ENCODE measurements at regions not wholly inside any gene's neighbourhood (a gene's known extent, or its start where the extent isn't known, plus 50 kb on each side); places are given as distances from the start of the nearest gene placed in this dataset.

- TF ChIP-seq ATF1 (CRISPR knock-in tag; IDR thresholded peaks at IDR 0.05) (no peak), E2F5 (CRISPR knock-in tag; IDR thresholded peaks at IDR 0.05) (no peak)
Measured at GRCh38 chr3:96410006-96410730, 404.2 kb upstream of the EPHA6 start.

All from WTC11 (cell line).